Stimulated activated naive CD8-positive, alpha-beta T cell treated with anti-CD3 and anti-CD28 coated beads, Interleukin-15, amount 100 ng/mL, for 72 hours (primary cell): ENCODE measurements at regions not wholly inside any gene's neighbourhood (a gene's known extent, or its start where the extent isn't known, plus 50 kb on each side); places are given as distances from the start of the nearest gene placed in this dataset.

ENCODE experiments used
- ATAC-seq: fragments of 150-1000 bp; cut with Tn5 transposase; 2 replicates; pipeline ENCODE4 v1.10.0; 2021; ENCODE audit warnings: mild to moderate bottlenecking, moderate library complexity
- DNase-seq, 2 donors: peaks; one replicate each; pipeline ENCODE4 v3.0.0; 2021 to 2022
- H3K27ac Mint-ChIP-seq, 2 donors: one replicate each; pipeline ENCODE4 v1.8.0; 2022; ENCODE audit warnings: mild to moderate bottlenecking in 2 of 2, mixed read lengths in 2 of 2, moderate library complexity in 2 of 2
- H3K27me3 Mint-ChIP-seq: one replicate; pipeline ENCODE4 v1.8.0; 2022; ENCODE audit warnings: mixed read lengths
- H3K4me1 Mint-ChIP-seq: one replicate; pipeline ENCODE4 v1.8.0; 2022; ENCODE audit warnings: mild to moderate bottlenecking, mixed read lengths
- H3K4me3 Mint-ChIP-seq, 2 donors: one replicate each; pipeline ENCODE4 v1.8.0; 2022; ENCODE audit warnings: mild to moderate bottlenecking in 2 of 2, mixed read lengths in 2 of 2, moderate library complexity in 1 of 2
- H3K9me3 Mint-ChIP-seq, 2 donors: one replicate each; pipeline ENCODE4 v1.8.0; 2022; ENCODE audit warnings: mixed read lengths in 2 of 2

- Mint-ChIP-seq H3K9me3 (no peaks in the 10 kb centered on the region), H3K27me3 (no peaks in the 10 kb centered on the region), H3K27ac (no peak overlapping the region), H3K4me3 (no peak overlapping the region), H3K4me1 (no peaks in the 10 kb centered on the region)
- no peak for ATAC-seq
- DNase-seq = no peak
Observed at GRCh38 chr3:182268711-182269110, 524.6 kb upstream of the ATP11B start.

- no peak for ATAC-seq
- no peak overlapping the region for H3K4me3 Mint-ChIP-seq
- H3K27ac Mint-ChIP-seq = no peak overlapping the region
- no peaks in the 10 kb centered on the region for H3K4me1 Mint-ChIP-seq
- H3K27me3 Mint-ChIP-seq = no peaks in the 10 kb centered on the region
- peaks cover 0 to 5% of the 10 kb centered on the region in 2 donors for H3K9me3 Mint-ChIP-seq
- DNase-seq = no peak
Observed at GRCh38 chr3:182276512-182276911, 516.8 kb upstream of the ATP11B start.

- H3K4me3 Mint-ChIP-seq = no peak overlapping the region
- no peaks in the 10 kb centered on the region for H3K4me1 Mint-ChIP-seq
- H3K9me3 Mint-ChIP-seq = peaks cover 0 to 5% of the 10 kb centered on the region in 2 donors
- ATAC-seq = no peak
- no peaks in the 10 kb centered on the region for H3K27me3 Mint-ChIP-seq
- no peak for DNase-seq
- no peak overlapping the region for H3K27ac Mint-ChIP-seq
Observed at GRCh38 chr3:182284793-182285192, 508.5 kb upstream of the ATP11B start.

GRCh38 chr3:182292591-182292990 lies 500.7 kb upstream of the ATP11B start:
- no peak overlapping the region for H3K4me3 Mint-ChIP-seq
- ATAC-seq (no peak), DNase-seq (no peak)
- H3K4me1 Mint-ChIP-seq = no peaks in the 10 kb centered on the region
- no peaks in the 10 kb centered on the region for H3K9me3 Mint-ChIP-seq
- no peaks in the 10 kb centered on the region for H3K27me3 Mint-ChIP-seq
- H3K27ac Mint-ChIP-seq = no peak overlapping the region

GRCh38 chr3:182294256-182294655 lies 499.0 kb upstream of the ATP11B start:
- H3K4me1 Mint-ChIP-seq = no peaks in the 10 kb centered on the region
- DNase-seq = no peak
- H3K27me3 Mint-ChIP-seq = no peaks in the 10 kb centered on the region
- H3K9me3 Mint-ChIP-seq = no peaks in the 10 kb centered on the region
- no peak overlapping the region for H3K27ac Mint-ChIP-seq
- no peak for ATAC-seq
- H3K4me3 Mint-ChIP-seq = no peak overlapping the region

GRCh38 chr3:182294696-182295095 lies 498.6 kb upstream of the ATP11B start:
- H3K4me1 Mint-ChIP-seq = no peaks in the 10 kb centered on the region
- DNase-seq (no peak), ATAC-seq (no peak)
- no peak overlapping the region for H3K4me3 Mint-ChIP-seq
- H3K9me3 Mint-ChIP-seq = no peaks in the 10 kb centered on the region
- no peaks in the 10 kb centered on the region for H3K27me3 Mint-ChIP-seq
- H3K27ac Mint-ChIP-seq = peak overlapping the region in 1 of 2 donors; percentile 90

GRCh38 chr3:182300266-182300665 lies 493.0 kb upstream of the ATP11B start:
- no peak overlapping the region for H3K27ac Mint-ChIP-seq
- no peaks in the 10 kb centered on the region for H3K4me1 Mint-ChIP-seq
- H3K4me3 Mint-ChIP-seq = no peak overlapping the region
- no peak for ATAC-seq
- H3K9me3 Mint-ChIP-seq = no peaks in the 10 kb centered on the region
- H3K27me3 Mint-ChIP-seq = peaks cover 7% of the 10 kb centered on the region
- no peak for DNase-seq

- Mint-ChIP-seq H3K4me1 (no peaks in the 10 kb centered on the region), H3K27me3 (peaks cover 7% of the 10 kb centered on the region), H3K4me3 (no peak overlapping the region), H3K27ac (no peak overlapping the region), H3K9me3 (no peaks in the 10 kb centered on the region)
- DNase-seq (no peak), ATAC-seq (no peak)
Observed at GRCh38 chr3:182303169-182303568, 490.1 kb upstream of the ATP11B start.

- ATAC-seq = no peak
- DNase-seq = no peak
- peaks cover 4% of the 10 kb centered on the region for H3K27me3 Mint-ChIP-seq
- H3K9me3 Mint-ChIP-seq = no peaks in the 10 kb centered on the region
- H3K27ac Mint-ChIP-seq = no peak overlapping the region
- H3K4me1 Mint-ChIP-seq = no peaks in the 10 kb centered on the region
- no peak overlapping the region for H3K4me3 Mint-ChIP-seq
Observed at GRCh38 chr3:182305881-182306665, 487.2 kb upstream of the ATP11B start.

- Mint-ChIP-seq H3K4me1 (no peaks in the 10 kb centered on the region), H3K9me3 (peaks cover 10% of the 10 kb centered on the region in 2 donors), H3K27me3 (no peaks in the 10 kb centered on the region), H3K27ac (no peak overlapping the region), H3K4me3 (no peak overlapping the region)
- DNase-seq (no peak), ATAC-seq (no peak)
Observed at GRCh38 chr3:182308328-182308727, 485.0 kb upstream of the ATP11B start.

GRCh38 chr3:182309120-182309519 lies 484.2 kb upstream of the ATP11B start:
- H3K27ac Mint-ChIP-seq = no peak overlapping the region
- peaks cover 10 to 12% of the 10 kb centered on the region in 2 donors for H3K9me3 Mint-ChIP-seq
- DNase-seq (no peak), ATAC-seq (no peak)
- H3K4me1 Mint-ChIP-seq = no peaks in the 10 kb centered on the region
- H3K4me3 Mint-ChIP-seq = no peak overlapping the region
- no peaks in the 10 kb centered on the region for H3K27me3 Mint-ChIP-seq

- H3K4me3 Mint-ChIP-seq = no peak overlapping the region
- ATAC-seq (no peak), DNase-seq (no peak)
- no peak overlapping the region for H3K27ac Mint-ChIP-seq
- H3K27me3 Mint-ChIP-seq = no peaks in the 10 kb centered on the region
- H3K4me1 Mint-ChIP-seq = no peaks in the 10 kb centered on the region
- peaks cover 30% of the 10 kb centered on the region in 2 donors for H3K9me3 Mint-ChIP-seq
Observed at GRCh38 chr3:182315313-182315712, 478.0 kb upstream of the ATP11B start.

GRCh38 chr3:182323126-182323700 lies 470.1 kb upstream of the ATP11B start:
- DNase-seq (no peak), ATAC-seq (no peak)
- no peak overlapping the region for H3K4me3 Mint-ChIP-seq
- no peak overlapping the region for H3K27ac Mint-ChIP-seq
- peaks cover 22% of the 10 kb centered on the region in 2 donors for H3K9me3 Mint-ChIP-seq
- no peaks in the 10 kb centered on the region for H3K27me3 Mint-ChIP-seq
- H3K4me1 Mint-ChIP-seq = no peaks in the 10 kb centered on the region

GRCh38 chr3:182323898-182324297 lies 469.4 kb upstream of the ATP11B start:
- Mint-ChIP-seq H3K9me3 (peaks cover 16 to 17% of the 10 kb centered on the region in 2 donors), H3K4me1 (no peaks in the 10 kb centered on the region), H3K27me3 (no peaks in the 10 kb centered on the region), H3K4me3 (no peak overlapping the region), H3K27ac (no peak overlapping the region)
- ATAC-seq (no peak), DNase-seq (no peak)

- Mint-ChIP-seq H3K27ac (no peak overlapping the region), H3K4me1 (no peaks in the 10 kb centered on the region), H3K4me3 (no peak overlapping the region), H3K9me3 (peaks cover 3 to 4% of the 10 kb centered on the region in 2 donors), H3K27me3 (no peaks in the 10 kb centered on the region)
- DNase-seq = no peak
- ATAC-seq = no peak
Observed at GRCh38 chr3:182325213-182325950, 467.9 kb upstream of the ATP11B start.

- no peak overlapping the region for H3K27ac Mint-ChIP-seq
- no peaks in the 10 kb centered on the region for H3K4me1 Mint-ChIP-seq
- ATAC-seq = no peak
- H3K27me3 Mint-ChIP-seq = no peaks in the 10 kb centered on the region
- no peak for DNase-seq
- peaks cover 0 to 3% of the 10 kb centered on the region in 2 donors for H3K9me3 Mint-ChIP-seq
- no peak overlapping the region for H3K4me3 Mint-ChIP-seq
Observed at GRCh38 chr3:182327196-182327681, 466.1 kb upstream of the ATP11B start.
